OCI-LY7 (cell line): ENCODE measurements at regions not wholly inside any gene's neighbourhood (a gene's known extent, or its start where the extent isn't known, plus 50 kb on each side); places are given as distances from the start of the nearest gene placed in this dataset.

ENCODE experiments used
- CTCF ChIP-seq: fragments of 200-600 bp; sonication (generic); conservative IDR thresholded peaks from 2 replicates; pipeline ENCODE4 v1.5.1; 2014; ENCODE audit warnings: mild to moderate bottlenecking, antibody characterized with exemption, low read length, moderate library complexity, mixed read lengths
- EZH2phosphoT487 ChIP-seq: fragments of 200-600 bp; sonication (generic); IDR thresholded peaks from 2 replicates; pipeline ENCODE4 v1.6.1; 2018; ENCODE audit warnings: low read depth, borderline replicate concordance, mild to moderate bottlenecking, mixed run types, antibody characterized with exemption, low read length, moderate library complexity, mixed read lengths

GRCh38 chr20:21936261-21936660 is 230.8 kb downstream of the PAX1 start:
- TF ChIP-seq CTCF (no peak), EZH2phosphoT487 (no peak)
